HEK293 (cell line): ENCODE measurements at regions not wholly inside any gene's neighbourhood (a gene's known extent, or its start where the extent isn't known, plus 50 kb on each side); places are given as distances from the start of the nearest gene placed in this dataset.

Experiments
- CTCF ChIA-PET: fragments of 350-600 bp; formaldehyde crosslinking; extraction: SDS; loops from one replicate; lab custom pipeline; 2021; ENCODE audit warnings: antibody characterized with exemption; lab: Yijun Ruan, JAX
- POLR2A ChIA-PET: fragments of 300-600 bp; formaldehyde crosslinking; extraction: SDS; loops from one replicate; lab custom pipeline; 2020; ENCODE audit warnings: antibody characterized with exemption, inconsistent platforms; lab: Yijun Ruan, JAX
- H3K27ac ChIP-seq: fragments of 200-500 bp; sonication (Bioruptor generic); 2 replicates; pipeline ENCODE4 v1.5.1; 2014; ENCODE audit warnings: low read depth, low read length, control low read depth, inconsistent platforms; ENCODE audit errors: extremely low read depth
- H3K36me3 ChIP-seq, 2 experiments: fragments of 200-500 bp in 1 of 2; sonication (Bioruptor generic) in 1 of 2; 1 replicate in 1 of 2; 2 replicates in 1 of 2; pipeline ENCODE4 v1.5.1; 2014 to 2017; ENCODE audit warnings: inconsistent platforms in 2 of 2, low read length in 2 of 2; ENCODE audit not compliant: control insufficient read depth in 2 of 2, insufficient read depth in 1 of 2
- H3K4me1 ChIP-seq: fragments of 200-500 bp; sonication (Bioruptor generic); 2 replicates; pipeline ENCODE4 v1.5.1; 2014; ENCODE audit warnings: mild to moderate bottlenecking, low read length, inconsistent platforms; ENCODE audit not compliant: control insufficient read depth, insufficient read depth
- H3K4me3 ChIP-seq: 2 replicates; pipeline ENCODE4 v1.5.1; 2011; ENCODE audit warnings: low read depth, mild to moderate bottlenecking, control low read depth, low read length, moderate library complexity
- H3K9me3 ChIP-seq: fragments of 200-500 bp; sonication (Bioruptor generic); 2 replicates; pipeline ENCODE4 v1.5.1; 2014; ENCODE audit warnings: low read depth, low read length, inconsistent platforms; ENCODE audit not compliant: control insufficient read depth, insufficient read depth
- BCL11A ChIP-seq: fragments of 450-650 bp; formaldehyde crosslinking; IDR thresholded peaks from 2 replicates; pipeline ENCODE4 v1.5.1; 2016; ENCODE audit warnings: low read depth, missing biosample characterization, missing genetic modification characterization
- FEZF1 ChIP-seq: fragments of 450-650 bp; formaldehyde crosslinking; IDR thresholded peaks from 2 replicates; pipeline ENCODE4 v1.5.1; 2016; ENCODE audit warnings: missing biosample characterization, missing genetic modification characterization
- KLF1 ChIP-seq: fragments of 450-650 bp; formaldehyde crosslinking; IDR thresholded peaks from 2 replicates; pipeline ENCODE4 v1.5.1; 2016; ENCODE audit warnings: missing biosample characterization, missing genetic modification characterization
- KLF7 ChIP-seq: fragments of 450-650 bp; formaldehyde crosslinking; IDR thresholded peaks from 2 replicates; pipeline ENCODE4 v1.5.1; 2016; ENCODE audit warnings: missing biosample characterization, missing genetic modification characterization, borderline replicate concordance
- OSR2 ChIP-seq: fragments of 450-650 bp; formaldehyde crosslinking; IDR thresholded peaks from 2 replicates; pipeline ENCODE4 v1.5.1; 2016; ENCODE audit warnings: missing biosample characterization, missing genetic modification characterization
- YY1 ChIP-seq: fragments of 450-650 bp; formaldehyde crosslinking; IDR thresholded peaks from 2 replicates; pipeline ENCODE4 v1.5.1; 2018; ENCODE audit warnings: missing biosample characterization, missing genetic modification characterization
- ZBTB20 ChIP-seq: fragments of 450-650 bp; formaldehyde crosslinking; IDR thresholded peaks from 2 replicates; pipeline ENCODE4 v1.5.1; 2016; ENCODE audit warnings: missing biosample characterization, missing genetic modification characterization
- ZFHX2 ChIP-seq: fragments of 450-650 bp; formaldehyde crosslinking; conservative IDR thresholded peaks from 2 replicates; pipeline ENCODE4 v1.5.1; 2016; ENCODE audit warnings: missing biosample characterization, missing genetic modification characterization
- ZFP37 ChIP-seq: fragments of 450-650 bp; formaldehyde crosslinking; IDR thresholded peaks from 2 replicates; pipeline ENCODE4 v1.5.1; 2016; ENCODE audit warnings: missing biosample characterization, missing genetic modification characterization
- ZNF121 ChIP-seq: fragments of 450-650 bp; formaldehyde crosslinking; IDR thresholded peaks from 2 replicates; pipeline ENCODE4 v1.5.1; 2016; ENCODE audit warnings: missing biosample characterization, missing genetic modification characterization
- ZNF335 ChIP-seq: fragments of 450-650 bp; formaldehyde crosslinking; conservative IDR thresholded peaks from 2 replicates; pipeline ENCODE4 v1.5.1; 2016; ENCODE audit warnings: missing biosample characterization, missing genetic modification characterization
- ZNF341 ChIP-seq: fragments of 450-650 bp; formaldehyde crosslinking; IDR thresholded peaks from 2 replicates; pipeline ENCODE4; 2016; ENCODE audit warnings: low read depth, missing biosample characterization, missing genetic modification characterization
- ZNF37A ChIP-seq: fragments of 450-650 bp; IDR thresholded peaks from 2 replicates; pipeline ENCODE4 v1.5.1; 2018; ENCODE audit warnings: missing biosample characterization, missing genetic modification characterization
- ZNF404 ChIP-seq: fragments of 450-650 bp; formaldehyde crosslinking; IDR thresholded peaks from 2 replicates; pipeline ENCODE4 v1.5.1; 2017; ENCODE audit warnings: missing biosample characterization, missing genetic modification characterization
- ZNF426 ChIP-seq: fragments of 450-650 bp; formaldehyde crosslinking; IDR thresholded peaks from 2 replicates; pipeline ENCODE4 v1.5.1; 2017; ENCODE audit warnings: missing biosample characterization, missing genetic modification characterization, mild to moderate bottlenecking, inconsistent platforms, moderate library complexity
- ZNF596 ChIP-seq: fragments of 450-650 bp; IDR thresholded peaks from 2 replicates; pipeline ENCODE4 v1.5.0; 2018; ENCODE audit warnings: missing biosample characterization, mild to moderate bottlenecking, missing genetic modification characterization, moderate library complexity
- ZNF600 ChIP-seq: fragments of 450-650 bp; formaldehyde crosslinking; IDR thresholded peaks from 2 replicates; pipeline ENCODE4 v1.5.1; 2016; ENCODE audit warnings: missing biosample characterization, missing genetic modification characterization
- ZNF626 ChIP-seq: fragments of 450-650 bp; sonication (Bioruptor Pico); formaldehyde crosslinking; IDR thresholded peaks from 2 replicates; pipeline ENCODE4 v1.5.1; 2018; ENCODE audit warnings: missing biosample characterization, missing genetic modification characterization, inconsistent platforms
- ZNF658 ChIP-seq: fragments of 450-650 bp; formaldehyde crosslinking; IDR thresholded peaks from 2 replicates; pipeline ENCODE4; 2016; ENCODE audit warnings: missing biosample characterization, missing genetic modification characterization
- ZNF707 ChIP-seq: fragments of 450-650 bp; formaldehyde crosslinking; IDR thresholded peaks from 2 replicates; pipeline ENCODE4 v1.5.1; 2016; ENCODE audit warnings: missing biosample characterization, missing genetic modification characterization
- ZNF785 ChIP-seq: fragments of 450-650 bp; formaldehyde crosslinking; IDR thresholded peaks from 2 replicates; pipeline ENCODE4 v1.5.1; 2016; ENCODE audit warnings: missing biosample characterization, missing genetic modification characterization
- ZNF843 ChIP-seq: fragments of 450-650 bp; formaldehyde crosslinking; IDR thresholded peaks from 2 replicates; pipeline ENCODE4 v1.5.1; 2016; ENCODE audit warnings: missing biosample characterization, missing genetic modification characterization
- ZXDB ChIP-seq: fragments of 450-650 bp; formaldehyde crosslinking; IDR thresholded peaks from 2 replicates; pipeline ENCODE4 v1.5.1; 2016; ENCODE audit warnings: missing biosample characterization, missing genetic modification characterization
- TF ChIP-seq, protein P1 (sequence below): fragments of 450-650 bp; formaldehyde crosslinking; IDR thresholded peaks from 2 replicates; pipeline ENCODE4 v1.5.1; 2016; ENCODE audit warnings: missing biosample characterization, missing genetic modification characterization
- TF ChIP-seq, protein P2 (sequence below): fragments of 450-650 bp; formaldehyde crosslinking; IDR thresholded peaks from 2 replicates; pipeline ENCODE4 v1.5.1; 2016; ENCODE audit warnings: missing biosample characterization, missing genetic modification characterization, low read depth
- TF ChIP-seq, protein P3 (sequence below): fragments of 450-650 bp; formaldehyde crosslinking; IDR thresholded peaks from 2 replicates; pipeline ENCODE4 v1.5.1; 2016; ENCODE audit warnings: missing biosample characterization, missing genetic modification characterization

DNA sequence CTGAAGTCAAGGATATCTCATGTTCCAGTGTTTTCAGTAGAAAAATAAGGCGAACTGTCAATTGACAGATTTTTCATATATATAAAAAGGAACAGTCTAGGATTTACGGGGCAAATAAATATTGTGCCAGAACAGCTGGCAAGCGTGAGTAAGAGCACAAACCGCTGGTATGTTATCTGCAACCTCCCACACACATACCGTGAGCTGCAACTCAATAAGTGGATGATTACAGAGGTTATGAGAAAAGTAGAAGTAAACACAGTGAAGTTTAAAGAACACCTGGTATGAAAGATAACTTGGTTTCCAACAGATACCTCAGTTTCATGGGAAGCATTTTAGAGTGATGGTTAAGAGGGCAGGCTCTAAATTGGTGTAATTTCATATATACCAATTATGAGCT, 733.4 kb downstream of the TUSC7 start:
- Histone ChIP-seq H3K9me3 (no peaks in the 10 kb centered on the region), H3K4me3 (no peak overlapping the region), H3K36me3 (no peaks in the 10 kb centered on the region), H3K4me1 (peaks cover 6% of the 10 kb centered on the region; the same call in 1 of the 2 replicates), H3K27ac (no peak overlapping the region)
- TF ChIP-seq ZNF37A (tag by site-specific recombination) (no peak), ZBTB20 (tag by site-specific recombination) (no peak), ZNF121 (no peak), ZXDB (0 out of 2 replicates have a peak, but pooled peaks have one; percentile 28), FEZF1 (tag by site-specific recombination) (peak; percentile 13; the same call in 1 of the 2 replicates), KLF1 (tag by site-specific recombination) (no peak), YY1 (tag by site-specific recombination) (no peak), ZNF658 (tag by site-specific recombination) (no peak), ZNF404 (no peak), ZNF426 (no peak), ZFP37 (no peak), ZNF707 (tag by site-specific recombination) (no peak), ZNF596 (tag by site-specific recombination) (no peak), ZNF335 (tag by site-specific recombination) (no peak), ZFHX2 (tag by site-specific recombination) (0 out of 2 replicates have a peak, but pooled peaks have one; percentile 17), ZNF600 (tag by site-specific recombination) (peak; percentile 45; the same call in 1 of the 2 replicates), BCL11A (tag by site-specific recombination) (no peak), ZNF843 (tag by site-specific recombination) (peak; percentile 71; the same call in 1 of the 2 replicates), KLF7 (no peak), ZNF785 (tag by site-specific recombination) (no peak), ZNF626 (tag by site-specific recombination) (no peak), OSR2 (tag by site-specific recombination) (peak; percentile 16; the same call in 1 of the 2 replicates), ZNF341 (tag by site-specific recombination) (no peak; the same call in 1 of the 2 replicates)
- TF ChIP-seq, protein P1, sequence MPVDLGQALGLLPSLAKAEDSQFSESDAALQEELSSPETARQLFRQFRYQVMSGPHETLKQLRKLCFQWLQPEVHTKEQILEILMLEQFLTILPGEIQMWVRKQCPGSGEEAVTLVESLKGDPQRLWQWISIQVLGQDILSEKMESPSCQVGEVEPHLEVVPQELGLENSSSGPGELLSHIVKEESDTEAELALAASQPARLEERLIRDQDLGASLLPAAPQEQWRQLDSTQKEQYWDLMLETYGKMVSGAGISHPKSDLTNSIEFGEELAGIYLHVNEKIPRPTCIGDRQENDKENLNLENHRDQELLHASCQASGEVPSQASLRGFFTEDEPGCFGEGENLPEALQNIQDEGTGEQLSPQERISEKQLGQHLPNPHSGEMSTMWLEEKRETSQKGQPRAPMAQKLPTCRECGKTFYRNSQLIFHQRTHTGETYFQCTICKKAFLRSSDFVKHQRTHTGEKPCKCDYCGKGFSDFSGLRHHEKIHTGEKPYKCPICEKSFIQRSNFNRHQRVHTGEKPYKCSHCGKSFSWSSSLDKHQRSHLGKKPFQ, result no peak
- TF ChIP-seq, protein P2, sequence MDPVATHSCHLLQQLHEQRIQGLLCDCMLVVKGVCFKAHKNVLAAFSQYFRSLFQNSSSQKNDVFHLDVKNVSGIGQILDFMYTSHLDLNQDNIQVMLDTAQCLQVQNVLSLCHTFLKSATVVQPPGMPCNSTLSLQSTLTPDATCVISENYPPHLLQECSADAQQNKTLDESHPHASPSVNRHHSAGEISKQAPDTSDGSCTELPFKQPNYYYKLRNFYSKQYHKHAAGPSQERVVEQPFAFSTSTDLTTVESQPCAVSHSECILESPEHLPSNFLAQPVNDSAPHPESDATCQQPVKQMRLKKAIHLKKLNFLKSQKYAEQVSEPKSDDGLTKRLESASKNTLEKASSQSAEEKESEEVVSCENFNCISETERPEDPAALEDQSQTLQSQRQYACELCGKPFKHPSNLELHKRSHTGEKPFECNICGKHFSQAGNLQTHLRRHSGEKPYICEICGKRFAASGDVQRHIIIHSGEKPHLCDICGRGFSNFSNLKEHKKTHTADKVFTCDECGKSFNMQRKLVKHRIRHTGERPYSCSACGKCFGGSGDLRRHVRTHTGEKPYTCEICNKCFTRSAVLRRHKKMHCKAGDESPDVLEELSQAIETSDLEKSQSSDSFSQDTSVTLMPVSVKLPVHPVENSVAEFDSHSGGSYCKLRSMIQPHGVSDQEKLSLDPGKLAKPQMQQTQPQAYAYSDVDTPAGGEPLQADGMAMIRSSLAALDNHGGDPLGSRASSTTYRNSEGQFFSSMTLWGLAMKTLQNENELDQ (tag by site-specific recombination), result no peak
- TF ChIP-seq, protein P3, sequence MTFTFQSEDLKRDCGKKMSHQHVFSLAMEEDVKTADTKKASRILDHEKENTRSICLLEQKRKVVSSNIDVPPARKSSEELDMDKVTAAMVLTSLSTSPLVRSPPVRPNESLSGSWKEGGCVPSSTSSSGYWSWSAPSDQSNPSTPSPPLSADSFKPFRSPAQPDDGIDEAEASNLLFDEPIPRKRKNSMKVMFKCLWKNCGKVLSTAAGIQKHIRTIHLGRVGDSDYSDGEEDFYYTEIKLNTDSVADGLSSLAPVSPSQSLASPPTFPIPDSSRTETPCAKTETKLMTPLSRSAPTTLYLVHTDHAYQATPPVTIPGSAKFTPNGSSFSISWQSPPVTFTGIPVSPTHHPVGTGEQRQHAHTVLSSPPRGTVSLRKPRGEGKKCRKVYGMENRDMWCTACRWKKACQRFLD, result no peak
- ChIA-PET CTCF (no interaction called here), POLR2A (no interaction called here)
